SH-SY5Y (cell line): ENCODE measurements at regions not wholly inside any gene's neighbourhood (a gene's known extent, or its start where the extent isn't known, plus 50 kb on each side); places are given as distances from the start of the nearest gene placed in this dataset.

Source experiments
- GATA2 ChIP-seq: IDR thresholded peaks from 2 replicates; pipeline ENCODE4 v1.6.1; 2011; ENCODE audit warnings: mild to moderate bottlenecking, low read depth, low read length
- GATA3 ChIP-seq: IDR thresholded peaks from 2 replicates; pipeline ENCODE4 v1.6.1; 2011; ENCODE audit warnings: low read depth, mild to moderate bottlenecking, low read length, moderate library complexity

DNA sequence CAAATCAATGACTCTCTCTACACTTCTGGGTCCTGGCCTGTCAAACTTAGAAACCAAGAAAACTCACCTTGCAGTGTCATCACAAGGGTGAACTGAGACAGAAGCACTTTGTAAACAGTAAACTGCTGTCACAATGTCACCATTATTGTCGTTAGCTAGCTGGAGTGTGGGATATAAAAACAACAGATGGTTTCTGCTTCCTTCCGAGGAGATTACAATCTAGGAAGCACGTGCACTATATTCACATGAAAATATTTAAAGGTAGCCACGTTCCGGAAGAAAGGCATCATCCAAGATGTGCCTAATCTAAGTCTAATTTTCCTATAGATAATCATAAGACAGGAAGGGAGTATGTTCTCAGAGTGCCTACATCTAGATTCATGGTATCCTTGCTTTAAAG, 64.7 kb upstream of the ACSL1 start:
- TF ChIP-seq GATA2, result no peak; the same call in 1 of the 2 replicates
- 0 out of 2 replicates have a peak, but pooled peaks have one; percentile 30 for TF ChIP-seq GATA3
